SK-N-MC (cell line): ENCODE measurements at regions not wholly inside any gene's neighbourhood (a gene's known extent, or its start where the extent isn't known, plus 50 kb on each side); places are given as distances from the start of the nearest gene placed in this dataset.

Experiments used
- DNase-seq: peaks from one replicate; pipeline ENCODE4 v3.0.0-alpha.2; 2011; ENCODE audit warnings: low read depth, low spot score
- H3K27ac ChIP-seq: fragments of 200-600 bp; sonication (generic); 2 replicates; pipeline ENCODE4 v1.5.1; 2016; ENCODE audit warnings: mixed run types
- H3K36me3 ChIP-seq: fragments of 200-600 bp; sonication (generic); 2 replicates; pipeline ENCODE4 v1.6.1; 2017; ENCODE audit warnings: antibody characterized with exemption, low read length, mixed read lengths; ENCODE audit not compliant: insufficient read depth
- H3K4me3 ChIP-seq: fragments of 200-600 bp; sonication (generic); 2 replicates; pipeline ENCODE4 v1.5.1; 2016
- H3K9ac ChIP-seq: fragments of 200-600 bp; sonication (generic); 2 replicates; pipeline ENCODE4 v1.8.0; 2017; ENCODE audit warnings: mixed run types, mixed read lengths; ENCODE audit not compliant: insufficient read length
- H3K9me3 ChIP-seq: fragments of 200-600 bp; sonication (generic); 2 replicates; pipeline ENCODE4 v1.6.1; 2017; ENCODE audit warnings: low read depth, mild to moderate bottlenecking, antibody characterized with exemption, low read length, moderate library complexity, mixed read lengths
- EZH2 ChIP-seq: fragments of 200-600 bp; sonication (generic); IDR thresholded peaks from one replicate; pipeline ENCODE4 v1.6.1; 2017; ENCODE audit warnings: antibody characterized with exemption
- FOXP2 ChIP-seq: optimal IDR thresholded peaks from 2 replicates; pipeline ENCODE3; 2011; ENCODE audit warnings: mild to moderate bottlenecking, moderate library complexity; ENCODE audit not compliant: insufficient read depth; ENCODE audit errors: extremely low read length, control extremely low read depth
- POLR2AphosphoS5 ChIP-seq: IDR thresholded peaks from 2 replicates; pipeline ENCODE4 v1.6.1; 2012; ENCODE audit warnings: mild to moderate bottlenecking, low read depth, low read length, borderline replicate concordance

DNA sequence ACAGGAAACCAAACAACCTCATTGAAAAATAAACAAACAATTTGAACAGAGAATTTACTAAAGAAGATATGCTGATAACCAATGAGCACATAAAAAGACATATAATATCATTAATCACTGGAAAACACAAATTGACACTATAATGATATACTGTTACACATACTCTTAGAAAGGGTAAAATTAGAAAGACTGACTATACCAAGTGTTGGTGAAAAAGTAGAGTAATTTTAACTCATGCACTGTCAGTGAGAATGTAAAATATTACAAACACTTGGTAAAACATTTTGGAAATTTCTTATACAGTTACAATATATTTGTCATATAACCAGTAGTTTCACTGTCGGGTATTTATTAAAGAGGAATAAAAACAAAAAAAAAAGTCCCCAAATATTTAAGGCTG lies 1139.2 kb upstream of the GJE1 start:
- DNase-seq: no peak
- peaks cover 6% of the 10 kb centered on the region; the same call in 1 of the 2 replicates for H3K9me3 ChIP-seq
- H3K27ac ChIP-seq: no peak overlapping the region
- H3K9ac ChIP-seq: no peak overlapping the region
- H3K36me3 ChIP-seq: no peaks in the 10 kb centered on the region
- no peak overlapping the region for H3K4me3 ChIP-seq
- TF ChIP-seq FOXP2 (no peak), EZH2 (no peak)

GRCh38 chr6:140992678-140993077 lies 1140.0 kb upstream of the GJE1 start:
- H3K27ac ChIP-seq: no peak overlapping the region
- H3K9me3 ChIP-seq: peaks cover 6% of the 10 kb centered on the region; the same call in 1 of the 2 replicates
- TF ChIP-seq POLR2AphosphoS5 (no peak), EZH2 (no peak), FOXP2 (no peak)
- DNase-seq: no peak
- H3K4me3 ChIP-seq: no peak overlapping the region
- no peak overlapping the region for H3K9ac ChIP-seq
- no peaks in the 10 kb centered on the region for H3K36me3 ChIP-seq

DNA sequence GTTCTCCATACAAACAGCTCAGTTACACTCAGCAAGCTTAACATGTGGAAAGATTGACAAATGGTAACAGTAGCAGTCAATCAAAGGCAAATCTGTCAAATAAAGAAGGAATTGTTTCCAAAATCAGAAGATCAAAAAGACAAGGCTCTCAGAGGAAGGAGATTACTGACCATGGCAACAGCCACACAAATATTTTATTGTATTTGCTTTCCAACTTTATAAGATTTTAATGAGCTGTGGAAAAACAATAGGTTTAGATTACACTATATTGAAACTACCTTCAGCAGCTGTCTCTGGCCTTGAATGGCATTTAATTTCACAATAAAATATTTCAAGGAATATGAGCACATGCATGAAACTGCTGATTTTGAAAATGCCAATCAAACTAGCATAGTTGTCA lies 1143.9 kb upstream of the GJE1 start:
- Histone ChIP-seq H3K9ac (no peak overlapping the region), H3K27ac (peak overlapping the region; percentile 89), H3K4me3 (no peak overlapping the region), H3K36me3 (no peaks in the 10 kb centered on the region), H3K9me3 (peaks cover 6% of the 10 kb centered on the region; the same call in 1 of the 2 replicates)
- TF ChIP-seq EZH2: no peak
- no peak for TF ChIP-seq POLR2AphosphoS5
- TF ChIP-seq FOXP2: no peak
- no peak for DNase-seq

DNA sequence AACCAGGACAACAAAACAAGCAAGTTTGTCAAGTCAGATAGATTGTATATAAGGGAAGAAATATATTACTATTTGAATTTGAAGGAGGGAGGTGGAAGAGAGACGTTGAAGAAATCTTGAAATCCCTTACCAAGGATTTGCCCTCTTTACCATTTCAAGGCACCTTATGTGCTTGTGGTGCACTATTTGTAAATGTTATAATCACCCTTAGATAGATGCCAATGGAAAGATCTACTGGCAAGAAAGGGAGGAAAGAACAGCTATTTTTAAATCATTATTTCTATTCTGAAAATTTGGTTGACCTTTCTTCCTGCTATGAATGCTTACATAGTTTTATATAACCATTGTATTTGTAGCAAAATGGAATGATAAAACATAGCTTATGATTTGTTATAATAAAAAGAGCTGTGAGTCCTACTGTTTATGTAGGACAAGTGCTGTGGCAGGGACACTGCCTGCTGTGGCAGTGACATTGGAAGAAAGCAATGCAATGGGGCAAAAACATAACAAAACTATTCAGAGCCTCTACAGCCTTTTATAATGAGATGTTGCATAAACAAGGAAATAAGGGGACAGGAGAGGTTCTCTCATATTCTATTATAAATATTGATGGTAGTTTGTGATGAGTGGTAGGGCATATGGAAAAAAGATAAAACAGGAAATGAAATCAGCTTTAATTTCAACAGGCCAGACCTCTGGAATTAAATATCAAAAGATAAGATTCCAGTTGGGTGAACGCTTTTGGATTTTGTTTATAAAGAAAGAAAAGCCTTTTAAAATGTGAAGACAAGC lies 1145.2 kb upstream of the GJE1 start:
- H3K4me3 ChIP-seq: peak overlapping the region; percentile 31; the same call in 1 of the 2 replicates
- no peak for TF ChIP-seq EZH2
- TF ChIP-seq FOXP2: no peak
- TF ChIP-seq POLR2AphosphoS5: no peak
- H3K9me3 ChIP-seq: peaks cover 5% of the 10 kb centered on the region; the same call in 1 of the 2 replicates
- no peaks in the 10 kb centered on the region for H3K36me3 ChIP-seq
- DNase-seq: no peak
- H3K9ac ChIP-seq: no peak overlapping the region
- peak overlapping the region; percentile 89 for H3K27ac ChIP-seq

DNA sequence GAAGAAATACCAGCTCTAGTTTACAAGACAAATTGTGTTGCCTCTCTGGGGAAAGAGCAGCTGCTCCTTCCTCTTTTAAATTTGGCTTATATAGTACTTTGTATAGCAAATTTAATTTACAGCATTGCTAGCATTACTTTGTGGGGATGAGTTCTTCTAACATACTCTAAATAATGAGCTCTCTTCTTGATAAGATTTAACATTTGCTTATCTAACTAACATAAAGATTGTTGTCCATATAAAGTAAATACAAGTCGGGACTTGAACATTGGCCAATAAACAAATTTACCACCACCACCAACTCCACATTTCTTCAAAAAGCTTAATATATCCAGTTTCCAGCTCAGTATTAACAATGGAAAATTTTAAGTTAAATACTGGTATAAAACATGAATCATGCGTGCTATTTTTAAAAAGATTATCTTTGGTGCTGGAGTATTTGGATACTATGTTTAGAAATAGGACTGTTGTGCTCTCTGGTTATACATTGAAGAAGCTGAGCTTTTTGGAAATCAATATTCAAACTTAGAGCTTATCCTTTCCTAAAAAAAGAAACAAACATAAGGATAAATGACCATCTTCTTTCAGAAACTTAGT lies 1146.9 kb upstream of the GJE1 start:
- no peak overlapping the region for H3K27ac ChIP-seq
- 0 out of 2 replicates have a peak, but pooled peaks cover 3% of the 10 kb centered on the region for H3K9me3 ChIP-seq
- H3K4me3 ChIP-seq: no peak overlapping the region
- no peaks in the 10 kb centered on the region for H3K36me3 ChIP-seq
- no peak for TF ChIP-seq POLR2AphosphoS5
- TF ChIP-seq EZH2: no peak
- DNase-seq: no peak
- H3K9ac ChIP-seq: no peak overlapping the region

DNA sequence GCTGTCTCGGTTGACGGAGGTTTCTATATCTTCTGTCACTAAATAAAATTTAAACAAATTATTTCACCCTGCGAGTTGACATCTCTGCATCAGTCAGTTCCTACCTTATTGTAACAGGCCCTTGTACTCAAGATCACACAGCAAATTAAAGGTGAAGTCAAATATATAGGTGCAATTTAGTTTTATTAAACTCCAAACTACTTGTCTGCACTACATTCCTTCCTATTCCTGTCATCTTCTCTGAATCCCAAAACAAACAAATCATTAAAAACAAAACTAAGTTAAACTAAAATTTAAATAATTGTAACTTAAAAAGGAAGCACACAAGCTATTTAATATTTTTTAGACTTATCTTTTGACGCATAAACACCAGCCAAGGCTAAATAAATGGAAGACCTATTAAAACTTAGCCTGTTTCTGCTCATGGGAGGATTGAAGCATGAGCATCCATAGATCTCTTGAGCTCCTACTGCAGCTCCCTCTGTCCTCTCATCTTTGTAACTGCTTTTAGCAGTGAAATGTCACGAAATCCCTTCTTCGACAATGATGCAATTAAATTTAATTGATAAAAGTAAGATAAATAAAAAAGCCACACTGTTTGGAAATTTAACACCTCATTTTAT lies 1152.3 kb upstream of the GJE1 start:
- TF ChIP-seq FOXP2 (no peak), POLR2AphosphoS5 (no peak), EZH2 (no peak)
- Histone ChIP-seq H3K4me3 (no peak overlapping the region), H3K9me3 (0 out of 2 replicates have a peak, but pooled peaks cover 3% of the 10 kb centered on the region), H3K9ac (no peak overlapping the region), H3K27ac (0 out of 2 replicates have a peak overlapping the region, but pooled peaks have one; percentile 42), H3K36me3 (no peaks in the 10 kb centered on the region)
- no peak for DNase-seq

DNA sequence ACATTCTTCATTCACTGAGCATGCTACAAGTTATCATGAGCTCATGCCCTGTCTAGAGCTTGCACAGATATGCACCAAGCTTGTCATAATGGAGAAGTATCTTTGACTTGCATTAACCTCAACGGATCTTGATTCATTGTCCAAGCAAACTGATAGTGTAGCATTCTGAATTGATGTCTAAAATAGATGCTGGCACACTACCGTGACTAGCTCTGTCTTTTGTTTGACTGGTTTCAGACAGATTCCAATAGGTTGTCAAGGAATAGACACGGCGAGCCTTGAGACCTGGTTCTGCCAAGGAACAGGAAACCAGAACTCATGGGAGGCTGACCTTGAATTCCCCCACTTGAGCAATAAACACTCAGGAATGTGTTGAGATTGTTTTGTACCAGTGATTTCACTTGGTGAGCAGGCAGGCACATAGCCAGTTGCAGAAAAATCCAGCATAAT lies 1153.1 kb upstream of the GJE1 start:
- no peak overlapping the region for H3K9ac ChIP-seq
- H3K27ac ChIP-seq: peak overlapping the region; percentile 42; the same call in 1 of the 2 replicates
- DNase-seq: no peak
- no peaks in the 10 kb centered on the region for H3K36me3 ChIP-seq
- H3K9me3 ChIP-seq: 0 out of 2 replicates have a peak, but pooled peaks cover 3% of the 10 kb centered on the region
- H3K4me3 ChIP-seq: no peak overlapping the region
- TF ChIP-seq POLR2AphosphoS5 (no peak), FOXP2 (no peak)

DNA sequence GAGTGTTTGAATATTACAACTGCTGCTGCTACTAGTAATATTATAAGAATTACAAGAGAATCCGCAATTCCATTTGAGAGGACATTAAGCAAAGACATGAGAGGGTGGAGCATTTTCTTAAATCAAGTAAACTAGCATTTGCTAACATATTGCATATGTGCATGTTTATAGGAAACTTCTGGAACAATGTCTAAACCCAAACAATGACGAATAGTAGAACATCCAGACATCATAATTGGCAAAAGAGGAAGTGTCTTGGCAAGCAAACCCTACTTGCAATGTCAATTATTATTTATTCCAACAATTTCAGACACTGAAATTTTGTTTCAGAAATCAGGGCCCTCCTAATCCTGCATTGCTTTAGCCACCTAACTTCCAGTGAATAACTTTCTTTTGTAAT lies 1155.3 kb upstream of the GJE1 start:
- Histone ChIP-seq H3K36me3 (no peaks in the 10 kb centered on the region), H3K4me3 (no peak overlapping the region), H3K27ac (no peak overlapping the region), H3K9ac (no peak overlapping the region), H3K9me3 (peaks cover 6% of the 10 kb centered on the region; the same call in 1 of the 2 replicates)
- DNase-seq: no peak
- TF ChIP-seq FOXP2: no peak
- no peak for TF ChIP-seq EZH2
- no peak for TF ChIP-seq POLR2AphosphoS5
